OCI-LY7 (cell line): ENCODE measurements at regions not wholly inside any gene's neighbourhood (a gene's known extent, or its start where the extent isn't known, plus 50 kb on each side); places are given as distances from the start of the nearest gene placed in this dataset.

Experiments used
- EZH2phosphoT487 ChIP-seq: fragments of 200-600 bp; sonication (generic); IDR thresholded peaks from 2 replicates; pipeline ENCODE4 v1.6.1; 2018; ENCODE audit warnings: low read depth, borderline replicate concordance, mild to moderate bottlenecking, mixed run types, antibody characterized with exemption, low read length, moderate library complexity, mixed read lengths
- TF ChIP-seq, protein P1 (sequence below): fragments of 200-600 bp; sonication (generic); conservative IDR thresholded peaks from 2 replicates; pipeline ENCODE4 v1.5.1; 2014; ENCODE audit warnings: mild to moderate bottlenecking, antibody characterized with exemption, low read length, moderate library complexity, mixed read lengths

DNA sequence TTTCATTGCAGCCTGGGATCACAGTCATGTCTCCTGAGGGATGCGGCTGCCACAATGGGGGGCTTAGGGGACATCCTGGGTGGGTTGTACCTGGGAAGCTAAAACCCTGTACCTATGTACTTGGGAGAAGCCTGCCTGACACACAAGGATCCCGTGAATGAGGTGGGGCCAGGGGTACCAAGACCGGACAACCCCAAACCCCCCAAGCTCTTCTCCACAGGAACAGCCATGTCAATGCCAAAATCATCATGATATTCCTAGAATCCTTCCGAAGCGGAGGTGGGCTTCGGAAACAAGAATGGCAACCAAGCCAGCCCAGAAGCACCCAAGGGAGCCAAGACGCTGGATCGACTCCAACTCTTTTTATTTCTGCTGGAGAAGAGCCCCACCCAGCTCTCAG is 260.3 kb upstream of the TCERG1L start:
- TF ChIP-seq, protein P1, sequence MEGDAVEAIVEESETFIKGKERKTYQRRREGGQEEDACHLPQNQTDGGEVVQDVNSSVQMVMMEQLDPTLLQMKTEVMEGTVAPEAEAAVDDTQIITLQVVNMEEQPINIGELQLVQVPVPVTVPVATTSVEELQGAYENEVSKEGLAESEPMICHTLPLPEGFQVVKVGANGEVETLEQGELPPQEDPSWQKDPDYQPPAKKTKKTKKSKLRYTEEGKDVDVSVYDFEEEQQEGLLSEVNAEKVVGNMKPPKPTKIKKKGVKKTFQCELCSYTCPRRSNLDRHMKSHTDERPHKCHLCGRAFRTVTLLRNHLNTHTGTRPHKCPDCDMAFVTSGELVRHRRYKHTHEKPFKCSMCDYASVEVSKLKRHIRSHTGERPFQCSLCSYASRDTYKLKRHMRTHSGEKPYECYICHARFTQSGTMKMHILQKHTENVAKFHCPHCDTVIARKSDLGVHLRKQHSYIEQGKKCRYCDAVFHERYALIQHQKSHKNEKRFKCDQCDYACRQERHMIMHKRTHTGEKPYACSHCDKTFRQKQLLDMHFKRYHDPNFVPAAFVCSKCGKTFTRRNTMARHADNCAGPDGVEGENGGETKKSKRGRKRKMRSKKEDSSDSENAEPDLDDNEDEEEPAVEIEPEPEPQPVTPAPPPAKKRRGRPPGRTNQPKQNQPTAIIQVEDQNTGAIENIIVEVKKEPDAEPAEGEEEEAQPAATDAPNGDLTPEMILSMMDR = no peak
- no peak for TF ChIP-seq EZH2phosphoT487
